K562 (cell line): ENCODE measurements at regions not wholly inside any gene's neighbourhood (a gene's known extent, or its start where the extent isn't known, plus 50 kb on each side); places are given as distances from the start of the nearest gene placed in this dataset.

Source experiments
- ATAC-seq: fragments of 200-7000 bp; cut with Tn5 transposase; 3 replicates; pipeline ENCODE4 v1.9.1; 2020; ENCODE audit warnings: moderate library complexity
- BruUV-seq: library from RNA; stranded (reverse); fragments of 400-500 nt; replicated peaks from 2 replicates; lab custom pipeline; 2021; lab: Mats Ljungman, UMichigan
- CTCF ChIA-PET: fragments of 300-600 bp; formaldehyde crosslinking; extraction: SDS; loops from one replicate; lab custom pipeline; 2021; ENCODE audit warnings: low intra/inter-chr PET ratio; lab: Yijun Ruan, JAX
- POLR2A ChIA-PET: fragments of 300-600, 350-650 bp; sonication (Branson Sonifier 250); formaldehyde crosslinking; extraction: SDS; loops from one replicate; lab custom pipeline; 2021; ENCODE audit warnings: antibody characterized with exemption, inconsistent platforms; lab: Yijun Ruan, JAX
- DNase-seq, 4 experiments: peaks; one replicate each; pipeline versions ENCODE4 v3.0.0 to v3.0.0-alpha.2; 2011 to 2018; ENCODE audit warnings: low spot score in 3 of 4, mixed read lengths in 3 of 4; ENCODE audit errors: extremely low read depth in 1 of 4
- FAIRE-seq: peaks from 2 replicates; lab custom pipeline; 2011; peaks lifted over from hg19 to GRCh38; lab: Jason Lieb, UNC
- H2AFZ ChIP-seq: 2 replicates; pipeline ENCODE4 v1.6.0; 2011; ENCODE audit warnings: low read depth, low read length, control low read depth, inconsistent platforms
- H3K27ac ChIP-seq: fragments of 200-600 bp; 3 replicates; pipeline ENCODE4 v1.8.0; 2011; ENCODE audit warnings: low read depth, mild to moderate bottlenecking, control low read depth, inconsistent platforms, low read length, moderate library complexity, mixed read lengths; ENCODE audit errors: extremely low read depth
- H3K27me3 ChIP-seq, 2 experiments: fragments of 300-600 bp in 1 of 2; 2 replicates in 1 of 2; 3 replicates in 1 of 2; pipeline versions ENCODE4 v1.6.0 to v1.8.0; 2011; ENCODE audit warnings: inconsistent platforms in 2 of 2, low read length in 2 of 2, mild to moderate bottlenecking in 1 of 2, mixed read lengths in 1 of 2, moderate library complexity in 1 of 2; ENCODE audit not compliant: control insufficient read depth in 2 of 2, insufficient read depth in 2 of 2
- H3K36me3 ChIP-seq: fragments of 300-600 bp; 3 replicates; pipeline ENCODE4 v1.8.0; 2011; ENCODE audit warnings: mild to moderate bottlenecking, low read length, inconsistent platforms; ENCODE audit not compliant: control insufficient read depth, insufficient read depth
- H3K4me1 ChIP-seq, 2 experiments: fragments of 200-600 bp in 1 of 2; replicated peaks in 1 of 2; 2 replicates in 1 of 2; 3 replicates in 1 of 2; pipeline versions ENCODE4 v1.5.1 to v1.8.0; 2011; ENCODE audit warnings: inconsistent platforms in 2 of 2, low read length in 2 of 2, mild to moderate bottlenecking in 1 of 2, mixed read lengths in 1 of 2, moderate library complexity in 1 of 2; ENCODE audit not compliant: control insufficient read depth in 2 of 2, insufficient read depth in 2 of 2
- H3K4me2 ChIP-seq: 2 replicates; pipeline ENCODE4 v1.6.1; 2011; ENCODE audit warnings: low read length, control low read depth, inconsistent platforms, mixed read lengths; ENCODE audit not compliant: insufficient read depth
- H3K4me3 ChIP-seq: fragments of 200-600 bp; sonication (generic), shearing (Covaris generic); 2 replicates; pipeline ENCODE4 v1.5.1; 2016; ENCODE audit warnings: control low read depth, inconsistent platforms
- H3K79me2 ChIP-seq: fragments of 200-600 bp; 3 replicates; pipeline ENCODE4 v1.8.0; 2011; ENCODE audit warnings: low read length, inconsistent platforms; ENCODE audit not compliant: control insufficient read depth, insufficient read depth
- H3K9ac ChIP-seq, 2 experiments: 2 replicates each; pipeline versions ENCODE4 v1.6.0 to v1.6.1; 2011; ENCODE audit warnings: low read depth in 2 of 2, low read length in 2 of 2, control low read depth in 1 of 2, inconsistent platforms in 1 of 2, mild to moderate bottlenecking in 1 of 2, mixed read lengths in 1 of 2; ENCODE audit not compliant: insufficient read depth in 1 of 2
- H3K9me1 ChIP-seq: one replicate; pipeline ENCODE4 v1.6.0; 2011; ENCODE audit warnings: inconsistent platforms, mild to moderate bottlenecking, low read length, moderate library complexity; ENCODE audit not compliant: control insufficient read depth, insufficient read depth
- H3K9me3 ChIP-seq: replicated peaks from 2 replicates; pipeline ENCODE4 v1.5.1; 2011; ENCODE audit warnings: low read depth, low read length, inconsistent platforms; ENCODE audit not compliant: control insufficient read depth, insufficient read depth
- H4K20me1 ChIP-seq: replicated peaks from 2 replicates; pipeline ENCODE4 v1.6.1; 2011; ENCODE audit warnings: low read length, inconsistent platforms, mixed read lengths; ENCODE audit not compliant: control insufficient read depth, insufficient read depth
- CEBPG ChIP-seq, 3 experiments: fragments of 200-800 bp in 1 of 3; sonication (Bioruptor generic) in 1 of 3; sonication (generic) in 1 of 3; formaldehyde crosslinking in 1 of 3; IDR thresholded peaks in 2 of 3; conservative IDR thresholded peaks in 1 of 3; 2 replicates each; pipeline versions ENCODE4 v1.6.1 to v1.8.0; 2016 to 2022; ENCODE audit warnings: missing compliant biosample characterization in 2 of 3, missing genetic modification characterization in 2 of 3, mild to moderate bottlenecking in 1 of 3, missing genetic modification reagents in 1 of 3
- ERF ChIP-seq: fragments of 450-650 bp; formaldehyde crosslinking; IDR thresholded peaks from 2 replicates; pipeline ENCODE4 v1.4.0; 2020; ENCODE audit warnings: mild to moderate bottlenecking, mixed read lengths
- FOXJ2 ChIP-seq: fragments of 200-800 bp; sonication (Bioruptor generic); IDR thresholded peaks from 2 replicates; pipeline ENCODE4 v1.6.1; 2016; ENCODE audit warnings: missing genetic modification characterization, missing compliant biosample characterization
- FOXK2 ChIP-seq, 2 experiments: fragments of 450-650 bp; IDR thresholded peaks in 1 of 2; conservative IDR thresholded peaks in 1 of 2; 2 replicates each; pipeline ENCODE4 v1.6.1; 2016; ENCODE audit warnings: low read depth in 2 of 2, mild to moderate bottlenecking in 1 of 2
- HSF4 ChIP-seq: fragments of 250-450 bp; sonication (Bioruptor Pico); IDR thresholded peaks from 2 replicates; pipeline ENCODE4 v2.1.2; 2022; ENCODE audit warnings: mild to moderate bottlenecking, moderate library complexity, borderline replicate concordance
- NONO ChIP-seq, 2 experiments: fragments of 200-400 bp in 1 of 2; fragments of 450-650 bp in 1 of 2; formaldehyde crosslinking in 1 of 2; IDR thresholded peaks; 2 replicates each; pipeline ENCODE4 v1.6.1; 2017; ENCODE audit warnings: low read depth in 2 of 2, mild to moderate bottlenecking in 2 of 2, moderate library complexity in 2 of 2, low read length in 1 of 2
- PHF21A ChIP-seq: fragments of 450-650 bp; IDR thresholded peaks from 2 replicates; pipeline ENCODE4 v1.6.1; 2017; ENCODE audit warnings: low read depth, borderline replicate concordance
- RFX5 ChIP-seq: IDR thresholded peaks from 2 replicates; pipeline ENCODE4 v1.6.1; 2011; ENCODE audit warnings: low read depth, mild to moderate bottlenecking, improper control_type of control experiment, low read length
- SRSF7 ChIP-seq: fragments of 200-400 bp; formaldehyde crosslinking; optimal IDR thresholded peaks from 2 replicates; pipeline ENCODE3; 2017; ENCODE audit warnings: mild to moderate bottlenecking, low read depth, low read length
- ZC3H4 ChIP-seq: sonication (generic); formaldehyde crosslinking; IDR thresholded peaks from 2 replicates; pipeline ENCODE4 v1.9.0; 2021; ENCODE audit warnings: missing genetic modification reagents, borderline replicate concordance
- ZFX ChIP-seq: sonication (generic); formaldehyde crosslinking; IDR thresholded peaks from 2 replicates; pipeline ENCODE4 v1.8.0; 2022; ENCODE audit warnings: mild to moderate bottlenecking, missing genetic modification reagents, moderate library complexity
- ZNF165 ChIP-seq: fragments of 250-450 bp; sonication (Bioruptor Pico); IDR thresholded peaks from 2 replicates; pipeline ENCODE4 v1.4.0; 2020; ENCODE audit warnings: borderline replicate concordance
- ZNF436 ChIP-seq: fragments of 250-450, 450-650 bp; sonication (Bioruptor Pico); formaldehyde crosslinking; IDR thresholded peaks from 2 replicates; pipeline ENCODE4 v1.7.0; 2020; ENCODE audit warnings: mild to moderate bottlenecking
- ZNF507 ChIP-seq: conservative IDR thresholded peaks from 2 replicates; pipeline ENCODE4 v1.6.1; 2017; ENCODE audit warnings: missing genetic modification characterization, missing compliant biosample characterization
- WGBS: fragments of 100-300 bp; shearing (Covaris generic); methylation state at CpG from one replicate; pipeline ENCODE4 v1.1.6; 2016; ENCODE audit warnings: low coverage, mixed read lengths; ENCODE audit not compliant: insufficient coverage; ENCODE audit errors: missing lambda C conversion rate; 5-methylcytosine and 5-hydroxymethylcytosine counted together
- in situ Hi-C: fragments of 300-500 bp; cut with MboI; formaldehyde crosslinking; loops from 4 replicates; pipeline ENCODE4 v1.15.0; 2018; ENCODE audit warnings: inconsistent platforms, mixed read lengths
- intact Hi-C: fragments of 100-400 bp; cut with micrococcal nuclease; formaldehyde crosslinking; loops from 2 replicates; pipeline ENCODE4 v1.14.2; 2022
- TF ChIP-seq, protein P1 (sequence below): fragments of 450-650 bp; IDR thresholded peaks from 2 replicates; pipeline ENCODE4 v1.6.1; 2016; ENCODE audit warnings: antibody characterized with exemption
- TF ChIP-seq, protein P2 (sequence below): IDR thresholded peaks from 2 replicates; pipeline ENCODE4 v1.6.1; 2011; ENCODE audit not compliant: insufficient read length; ENCODE audit errors: extremely low read depth
- TF ChIP-seq, protein P3 (sequence below), 2 experiments: IDR thresholded peaks in 1 of 2; conservative IDR thresholded peaks in 1 of 2; 2 replicates each; pipeline ENCODE4 v1.6.1; 2016; ENCODE audit warnings: low read depth in 2 of 2, mild to moderate bottlenecking in 1 of 2, missing compliant biosample characterization in 1 of 2, missing genetic modification characterization in 1 of 2, moderate library complexity in 1 of 2

DNA sequence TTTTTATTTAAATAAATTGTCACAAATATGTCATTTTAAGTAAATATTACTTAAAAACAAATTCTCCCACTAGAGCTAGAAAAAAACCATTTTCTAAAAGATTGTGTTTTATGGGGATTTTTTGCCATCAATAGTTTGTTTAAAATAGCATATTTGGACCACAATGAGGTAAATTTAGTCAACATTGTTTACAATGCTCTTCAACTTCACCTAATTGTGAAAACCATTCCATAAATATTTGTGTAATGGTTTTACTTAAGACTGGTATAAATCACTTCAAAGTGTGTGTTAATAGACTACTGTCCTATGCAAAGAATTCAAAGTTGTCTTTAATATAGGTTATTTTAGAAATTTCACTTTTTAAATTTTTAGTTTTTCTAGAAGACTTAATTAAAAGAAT lies 1004.2 kb downstream of the PCDH18 start (continued):
- TF ChIP-seq SRSF7 = no peak
- TF ChIP-seq, all 486 proteins: peak for 0

DNA sequence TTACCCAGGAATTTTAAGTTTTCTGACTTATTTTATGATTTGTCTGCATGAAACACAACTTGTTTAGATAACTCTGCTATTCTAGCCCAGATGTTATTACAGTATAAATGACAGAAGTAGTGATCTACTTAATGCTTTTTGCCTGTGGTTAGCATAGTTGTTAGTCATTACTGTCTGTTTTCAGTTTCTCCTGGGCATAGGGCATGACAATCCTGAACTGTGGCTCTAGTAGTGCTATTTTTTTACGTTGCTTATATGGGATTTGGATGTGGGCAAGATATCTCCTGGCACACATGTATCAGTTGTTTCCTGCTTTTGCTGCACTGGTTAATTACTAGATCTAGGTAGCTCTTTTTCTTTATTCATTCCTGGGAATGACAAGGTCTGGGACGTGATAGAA lies 1005.8 kb downstream of the PCDH18 start:
- DNase-seq = no peak
- CTCF ChIA-PET = no interaction called here
- H3K36me3 ChIP-seq = no peaks in the 10 kb centered on the region
- no peak overlapping the region for H2AFZ ChIP-seq
- no peak for FAIRE-seq
- H3K9ac ChIP-seq = no peak overlapping the region
- BruUV-seq = no TSS peak
- no peaks in the 10 kb centered on the region for H4K20me1 ChIP-seq
- no peaks in the 10 kb centered on the region for H3K4me1 ChIP-seq
- H3K27ac ChIP-seq = no peak overlapping the region
- H3K4me2 ChIP-seq = no peak overlapping the region
- H3K9me1 ChIP-seq = no peaks in the 10 kb centered on the region
- H3K4me3 ChIP-seq = no peak overlapping the region
- no peaks in the 10 kb centered on the region for H3K27me3 ChIP-seq
- in situ Hi-C loops = no loop called here
- WGBS = 0% methylated on average over 2 of the region's 2 CpGs
- intact Hi-C loops = no loop called here
- H3K79me2 ChIP-seq = no peaks in the 10 kb centered on the region
- no peak for ATAC-seq
- POLR2A ChIA-PET = no interaction called here
- no peaks in the 10 kb centered on the region for H3K9me3 ChIP-seq
- TF ChIP-seq FOXJ2 (tag) (no peak), FOXK2 (conservative IDR thresholded peaks at IDR 0.05 in 1 of 2, IDR thresholded peaks at IDR 0.05 in 1 of 2; ENCODE audit: low read depth in 2 of 2) (no peak), ZNF165 (no peak), NONO (IDR thresholded peaks at IDR 0.05; ENCODE audit: low read depth in 2 of 2, low read length in 1 of 2) (no peak), HSF4 (no peak), RFX5 (no peak), ZNF507 (tag) (no peak), ZFX (CRISPR knock-in tag) (no peak), PHF21A (no peak), ERF (CRISPR knock-in tag) (no peak), ZNF436 (CRISPR knock-in tag) (no peak), CEBPG (CRISPR knock-in tag; IDR thresholded peaks at IDR 0.05) (no peak), CEBPG (tag; conservative IDR thresholded peaks at IDR 0.05 in 1 of 2, IDR thresholded peaks at IDR 0.05 in 1 of 2) (no peak), ZC3H4 (CRISPR knock-in tag) (no peak)
- TF ChIP-seq, protein P1, sequence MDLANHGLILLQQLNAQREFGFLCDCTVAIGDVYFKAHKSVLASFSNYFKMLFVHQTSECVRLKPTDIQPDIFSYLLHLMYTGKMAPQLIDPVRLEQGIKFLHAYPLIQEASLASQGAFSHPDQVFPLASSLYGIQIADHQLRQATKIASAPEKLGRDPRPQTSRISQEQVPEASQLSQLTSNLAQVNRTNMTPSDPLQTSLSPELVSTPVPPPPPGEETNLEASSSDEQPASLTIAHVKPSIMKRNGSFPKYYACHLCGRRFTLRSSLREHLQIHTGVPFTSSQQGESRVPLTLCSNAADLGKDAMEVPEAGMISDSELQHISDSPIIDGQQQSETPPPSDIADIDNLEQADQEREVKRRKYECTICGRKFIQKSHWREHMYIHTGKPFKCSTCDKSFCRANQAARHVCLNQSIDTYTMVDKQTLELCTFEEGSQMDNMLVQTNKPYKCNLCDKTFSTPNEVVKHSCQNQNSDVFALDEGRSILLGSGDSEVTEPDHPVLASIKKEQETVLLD = no peak
- TF ChIP-seq, protein P2, sequence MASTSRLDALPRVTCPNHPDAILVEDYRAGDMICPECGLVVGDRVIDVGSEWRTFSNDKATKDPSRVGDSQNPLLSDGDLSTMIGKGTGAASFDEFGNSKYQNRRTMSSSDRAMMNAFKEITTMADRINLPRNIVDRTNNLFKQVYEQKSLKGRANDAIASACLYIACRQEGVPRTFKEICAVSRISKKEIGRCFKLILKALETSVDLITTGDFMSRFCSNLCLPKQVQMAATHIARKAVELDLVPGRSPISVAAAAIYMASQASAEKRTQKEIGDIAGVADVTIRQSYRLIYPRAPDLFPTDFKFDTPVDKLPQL = no peak
- TF ChIP-seq, protein P3, sequence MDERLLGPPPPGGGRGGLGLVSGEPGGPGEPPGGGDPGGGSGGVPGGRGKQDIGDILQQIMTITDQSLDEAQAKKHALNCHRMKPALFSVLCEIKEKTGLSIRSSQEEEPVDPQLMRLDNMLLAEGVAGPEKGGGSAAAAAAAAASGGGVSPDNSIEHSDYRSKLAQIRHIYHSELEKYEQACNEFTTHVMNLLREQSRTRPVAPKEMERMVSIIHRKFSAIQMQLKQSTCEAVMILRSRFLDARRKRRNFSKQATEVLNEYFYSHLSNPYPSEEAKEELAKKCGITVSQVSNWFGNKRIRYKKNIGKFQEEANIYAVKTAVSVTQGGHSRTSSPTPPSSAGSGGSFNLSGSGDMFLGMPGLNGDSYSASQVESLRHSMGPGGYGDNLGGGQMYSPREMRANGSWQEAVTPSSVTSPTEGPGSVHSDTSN (CRISPR knock-in tag; IDR thresholded peaks at IDR 0.05; ENCODE audit: low read depth) = no peak
- TF ChIP-seq, protein P3 (tag; conservative IDR thresholded peaks at IDR 0.05; ENCODE audit: low read depth) = no peak
